Panc1 (cell line): ENCODE measurements at regions not wholly inside any gene's neighbourhood (a gene's known extent, or its start where the extent isn't known, plus 50 kb on each side); places are given as distances from the start of the nearest gene placed in this dataset.

Experiments used
- POLR2AphosphoS5 ChIP-seq: IDR thresholded peaks from 2 replicates; pipeline ENCODE4 v1.6.1; 2012; ENCODE audit warnings: mild to moderate bottlenecking, low read depth, low read length, moderate library complexity
- SIN3A ChIP-seq: IDR thresholded peaks from 2 replicates; pipeline ENCODE4 v1.6.1; 2012; ENCODE audit warnings: low read depth, mild to moderate bottlenecking, low read length, moderate library complexity, borderline replicate concordance; ENCODE audit not compliant: insufficient read depth
- TCF7L2 ChIP-seq: IDR thresholded peaks from 2 replicates; pipeline ENCODE4 v1.6.1; 2011; ENCODE audit warnings: mild to moderate bottlenecking, low read depth, low read length, inconsistent platforms
- TF ChIP-seq, protein P1 (sequence below), 2 experiments: IDR thresholded peaks; 2 replicates each; pipeline ENCODE4 v1.6.1; 2011 to 2012; ENCODE audit warnings: low read depth in 2 of 2, control low read depth in 1 of 2, low read length in 1 of 2, mild to moderate bottlenecking in 1 of 2, moderate library complexity in 1 of 2; ENCODE audit not compliant: insufficient read depth in 1 of 2
- TF ChIP-seq, protein P2 (sequence below): fragments of 450-650 bp; IDR thresholded peaks from 2 replicates; pipeline ENCODE4 v1.5.1; 2017; ENCODE audit warnings: mild to moderate bottlenecking

DNA sequence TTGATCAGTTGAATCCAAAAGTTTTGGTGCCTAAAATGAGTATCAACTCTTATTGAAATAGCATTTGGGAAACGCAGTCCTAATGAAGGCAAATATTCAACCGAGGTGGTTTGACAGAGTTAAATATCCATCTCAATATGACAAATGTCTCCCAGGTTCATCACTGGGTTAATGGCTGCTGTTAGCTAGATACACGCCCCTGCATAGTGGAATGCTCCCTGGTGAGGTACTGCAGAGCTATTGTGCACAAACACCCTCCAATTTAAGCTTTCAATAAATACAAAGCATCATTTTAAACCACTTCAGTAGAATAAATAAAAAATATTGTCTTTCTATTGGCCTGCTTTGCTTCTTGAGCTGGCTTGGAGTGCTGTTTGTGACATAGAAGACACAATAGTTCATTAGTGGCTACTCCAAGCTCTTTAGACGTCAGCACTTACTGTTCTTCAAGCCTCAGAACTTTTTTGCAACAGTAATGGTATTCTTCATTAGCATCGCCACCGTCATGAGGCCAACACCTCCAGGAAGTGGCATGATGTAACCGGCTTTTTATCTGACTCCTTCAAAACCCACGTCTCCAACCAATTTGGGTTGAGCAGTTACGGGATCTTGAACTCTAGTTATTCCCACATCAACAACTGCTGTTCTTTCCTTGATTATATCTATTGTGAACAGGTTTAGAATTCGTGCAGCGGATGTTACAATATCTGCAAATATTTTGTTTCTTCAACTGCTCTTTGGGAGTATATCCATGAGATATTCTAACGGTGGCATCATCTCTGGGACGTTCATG is 1159.6 kb upstream of the EPHA6 start:
- TF ChIP-seq, protein P1, sequence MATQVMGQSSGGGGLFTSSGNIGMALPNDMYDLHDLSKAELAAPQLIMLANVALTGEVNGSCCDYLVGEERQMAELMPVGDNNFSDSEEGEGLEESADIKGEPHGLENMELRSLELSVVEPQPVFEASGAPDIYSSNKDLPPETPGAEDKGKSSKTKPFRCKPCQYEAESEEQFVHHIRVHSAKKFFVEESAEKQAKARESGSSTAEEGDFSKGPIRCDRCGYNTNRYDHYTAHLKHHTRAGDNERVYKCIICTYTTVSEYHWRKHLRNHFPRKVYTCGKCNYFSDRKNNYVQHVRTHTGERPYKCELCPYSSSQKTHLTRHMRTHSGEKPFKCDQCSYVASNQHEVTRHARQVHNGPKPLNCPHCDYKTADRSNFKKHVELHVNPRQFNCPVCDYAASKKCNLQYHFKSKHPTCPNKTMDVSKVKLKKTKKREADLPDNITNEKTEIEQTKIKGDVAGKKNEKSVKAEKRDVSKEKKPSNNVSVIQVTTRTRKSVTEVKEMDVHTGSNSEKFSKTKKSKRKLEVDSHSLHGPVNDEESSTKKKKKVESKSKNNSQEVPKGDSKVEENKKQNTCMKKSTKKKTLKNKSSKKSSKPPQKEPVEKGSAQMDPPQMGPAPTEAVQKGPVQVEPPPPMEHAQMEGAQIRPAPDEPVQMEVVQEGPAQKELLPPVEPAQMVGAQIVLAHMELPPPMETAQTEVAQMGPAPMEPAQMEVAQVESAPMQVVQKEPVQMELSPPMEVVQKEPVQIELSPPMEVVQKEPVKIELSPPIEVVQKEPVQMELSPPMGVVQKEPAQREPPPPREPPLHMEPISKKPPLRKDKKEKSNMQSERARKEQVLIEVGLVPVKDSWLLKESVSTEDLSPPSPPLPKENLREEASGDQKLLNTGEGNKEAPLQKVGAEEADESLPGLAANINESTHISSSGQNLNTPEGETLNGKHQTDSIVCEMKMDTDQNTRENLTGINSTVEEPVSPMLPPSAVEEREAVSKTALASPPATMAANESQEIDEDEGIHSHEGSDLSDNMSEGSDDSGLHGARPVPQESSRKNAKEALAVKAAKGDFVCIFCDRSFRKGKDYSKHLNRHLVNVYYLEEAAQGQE (IDR thresholded peaks at IDR 0.05; ENCODE audit: insufficient read depth in 1 of 2, low read depth in 2 of 2, low read length in 1 of 2) = no peak
- TF ChIP-seq, protein P2, sequence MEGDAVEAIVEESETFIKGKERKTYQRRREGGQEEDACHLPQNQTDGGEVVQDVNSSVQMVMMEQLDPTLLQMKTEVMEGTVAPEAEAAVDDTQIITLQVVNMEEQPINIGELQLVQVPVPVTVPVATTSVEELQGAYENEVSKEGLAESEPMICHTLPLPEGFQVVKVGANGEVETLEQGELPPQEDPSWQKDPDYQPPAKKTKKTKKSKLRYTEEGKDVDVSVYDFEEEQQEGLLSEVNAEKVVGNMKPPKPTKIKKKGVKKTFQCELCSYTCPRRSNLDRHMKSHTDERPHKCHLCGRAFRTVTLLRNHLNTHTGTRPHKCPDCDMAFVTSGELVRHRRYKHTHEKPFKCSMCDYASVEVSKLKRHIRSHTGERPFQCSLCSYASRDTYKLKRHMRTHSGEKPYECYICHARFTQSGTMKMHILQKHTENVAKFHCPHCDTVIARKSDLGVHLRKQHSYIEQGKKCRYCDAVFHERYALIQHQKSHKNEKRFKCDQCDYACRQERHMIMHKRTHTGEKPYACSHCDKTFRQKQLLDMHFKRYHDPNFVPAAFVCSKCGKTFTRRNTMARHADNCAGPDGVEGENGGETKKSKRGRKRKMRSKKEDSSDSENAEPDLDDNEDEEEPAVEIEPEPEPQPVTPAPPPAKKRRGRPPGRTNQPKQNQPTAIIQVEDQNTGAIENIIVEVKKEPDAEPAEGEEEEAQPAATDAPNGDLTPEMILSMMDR = no peak
- TF ChIP-seq POLR2AphosphoS5 (no peak), TCF7L2 (no peak), SIN3A (no peak)
